Activated CD8-positive, alpha-beta memory T cell treated with anti-CD3 and anti-CD28 coated beads for 1 hour (primary cell): ENCODE measurements at regions not wholly inside any gene's neighbourhood (a gene's known extent, or its start where the extent isn't known, plus 50 kb on each side); places are given as distances from the start of the nearest gene placed in this dataset.

Source experiments
- DNase-seq, 2 donors: peaks; one replicate each; pipeline ENCODE4 v3.0.0-alpha.2; 2020; ENCODE audit warnings: low read depth in 1 of 2; ENCODE audit errors: extremely low read depth in 1 of 2

GRCh38 chr5:124399426-124399961, 346.9 kb downstream of the ZNF608 start:
- no peak for DNase-seq

GRCh38 chr5:124398460-124398859, 348.0 kb downstream of the ZNF608 start:
- DNase-seq, result no peak

- no peak for DNase-seq
Measured at GRCh38 chr5:124397317-124397716, 349.1 kb downstream of the ZNF608 start.

DNA sequence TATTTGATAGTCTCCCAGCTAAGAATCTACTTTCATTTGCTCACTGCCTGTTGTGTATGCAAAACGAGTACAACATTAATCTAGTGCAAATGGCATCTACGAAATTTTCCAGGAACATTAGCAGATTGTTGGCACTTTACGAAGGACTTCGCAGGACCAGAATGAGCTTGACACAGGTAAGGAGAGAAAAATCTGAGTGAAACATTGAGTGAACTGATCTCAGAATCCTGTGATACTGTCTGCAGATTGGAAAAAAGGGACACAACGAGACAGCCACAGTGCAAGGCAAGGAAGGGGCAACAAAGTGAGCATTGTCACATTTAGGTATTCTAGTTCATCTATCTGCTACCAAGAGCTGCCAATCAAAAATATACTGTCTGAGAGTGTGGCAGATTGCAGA, 350.5 kb downstream of the ZNF608 start:
- DNase-seq, result no peak

DNA sequence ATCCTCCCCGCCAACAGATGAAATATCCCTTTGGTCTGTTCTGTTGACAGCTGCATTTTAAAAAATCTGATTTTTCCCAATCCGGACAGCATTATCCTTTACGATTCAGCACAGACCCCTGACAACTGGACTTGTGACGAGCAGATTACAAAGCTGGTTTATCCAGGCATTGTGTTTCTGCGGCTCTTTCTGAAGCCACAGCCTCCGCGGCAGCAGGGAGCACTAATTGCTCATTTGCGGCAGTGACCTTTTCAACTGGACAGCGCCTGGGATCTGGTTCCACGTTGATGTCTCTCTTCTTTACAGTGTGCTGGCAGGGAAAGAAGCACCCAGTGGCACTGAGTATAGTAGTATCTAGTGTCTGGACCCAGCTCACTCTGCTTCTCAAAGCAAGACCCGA, 351.2 kb downstream of the ZNF608 start:
- DNase-seq, result no peak

DNA sequence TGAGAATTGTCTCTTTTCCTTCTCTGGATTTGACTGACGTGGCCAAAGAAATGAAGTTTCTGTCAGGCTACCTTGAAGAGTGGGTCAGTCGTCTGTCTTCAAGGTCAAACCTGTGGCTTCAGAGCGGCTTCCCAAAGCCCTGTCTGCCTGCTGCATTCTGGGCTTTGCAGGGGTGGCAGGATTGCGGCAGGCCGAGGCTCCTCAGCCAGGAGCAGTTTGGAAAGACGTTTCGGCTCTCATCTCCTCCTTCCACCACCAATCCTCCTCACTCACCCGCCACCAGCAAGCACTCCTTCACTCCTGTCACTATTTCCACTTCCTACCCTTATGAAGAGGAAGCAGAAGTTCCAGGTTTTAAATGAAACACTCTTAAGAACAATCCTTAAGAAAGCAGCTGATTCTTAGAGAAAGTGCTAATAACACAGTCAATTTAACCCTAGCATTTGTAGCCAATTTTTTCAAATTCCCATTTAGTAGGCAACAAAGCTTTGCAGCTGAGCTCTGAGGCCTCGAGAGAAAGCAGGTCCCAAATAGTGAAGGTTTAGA, 351.7 kb downstream of the ZNF608 start:
- DNase-seq, result no peak

DNA sequence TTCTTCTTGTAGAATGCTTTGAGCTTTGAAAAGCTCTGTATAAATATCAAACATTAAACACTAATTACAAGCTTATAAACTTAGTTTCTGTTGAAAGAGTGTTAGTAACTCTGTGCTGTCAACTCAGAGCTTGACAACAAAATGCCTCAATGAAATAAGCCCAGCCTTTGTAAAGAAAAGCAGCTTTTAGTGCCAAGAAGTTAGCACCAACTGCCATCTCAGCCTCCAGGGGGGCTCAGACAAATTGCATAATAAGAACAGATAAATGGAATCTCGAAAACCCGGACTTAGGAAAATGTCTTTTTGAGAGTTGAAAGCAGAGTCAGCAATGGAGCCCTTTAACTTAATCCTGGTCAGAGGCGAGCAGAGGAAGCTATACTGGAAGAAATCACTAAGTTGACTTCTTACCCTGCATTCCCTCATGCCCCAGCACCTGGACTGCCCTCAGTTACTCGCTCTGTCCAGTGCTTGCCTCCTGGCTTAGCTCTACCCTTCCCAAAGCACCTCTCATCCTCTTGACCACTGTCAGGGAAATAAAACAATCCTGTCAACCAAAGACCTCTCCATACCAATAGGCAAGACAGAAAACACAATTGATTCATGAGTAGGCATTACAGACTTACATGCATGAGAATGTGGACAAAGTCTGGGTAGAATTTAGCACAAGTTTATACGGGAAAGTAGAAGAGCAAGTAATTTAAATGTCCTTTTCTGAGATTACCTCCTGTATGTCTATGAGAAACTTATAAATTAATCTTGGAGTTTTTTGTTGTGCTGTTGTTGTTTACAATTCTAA, 352.7 kb downstream of the ZNF608 start:
- DNase-seq, result no peak

- no peak for DNase-seq
Measured at GRCh38 chr5:124383693-124384092, 362.7 kb downstream of the ZNF608 start.

DNA sequence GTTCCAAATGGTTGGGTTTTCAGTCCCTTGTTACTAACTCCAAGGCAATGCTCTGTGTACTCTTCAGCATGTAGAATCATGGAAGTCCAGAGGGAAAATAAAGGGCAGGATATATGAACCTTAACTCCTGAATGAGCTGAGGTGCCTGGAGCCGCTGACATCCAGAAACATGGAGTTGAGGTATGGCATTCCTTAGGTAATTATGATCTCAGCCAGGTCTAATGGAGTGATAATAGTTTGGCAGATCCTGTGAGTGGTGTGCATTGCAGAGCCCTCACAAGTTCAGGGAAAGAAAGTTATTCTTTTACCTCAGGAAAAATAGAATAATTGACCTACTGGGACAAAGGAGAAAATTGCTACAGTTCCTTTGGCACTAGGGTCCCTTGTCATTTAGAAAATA, 369.1 kb downstream of the ZNF608 start:
- DNase-seq, result no peak

- DNase-seq, result no peak
Measured at GRCh38 chr5:124373883-124374282, 372.6 kb downstream of the ZNF608 start.

GRCh38 chr5:124372457-124372856, 374.0 kb downstream of the ZNF608 start:
- DNase-seq, result no peak

GRCh38 chr5:124371111-124371706, 375.2 kb downstream of the ZNF608 start:
- DNase-seq, result no peak

GRCh38 chr5:124370601-124371000, 375.8 kb downstream of the ZNF608 start:
- no peak for DNase-seq

DNA sequence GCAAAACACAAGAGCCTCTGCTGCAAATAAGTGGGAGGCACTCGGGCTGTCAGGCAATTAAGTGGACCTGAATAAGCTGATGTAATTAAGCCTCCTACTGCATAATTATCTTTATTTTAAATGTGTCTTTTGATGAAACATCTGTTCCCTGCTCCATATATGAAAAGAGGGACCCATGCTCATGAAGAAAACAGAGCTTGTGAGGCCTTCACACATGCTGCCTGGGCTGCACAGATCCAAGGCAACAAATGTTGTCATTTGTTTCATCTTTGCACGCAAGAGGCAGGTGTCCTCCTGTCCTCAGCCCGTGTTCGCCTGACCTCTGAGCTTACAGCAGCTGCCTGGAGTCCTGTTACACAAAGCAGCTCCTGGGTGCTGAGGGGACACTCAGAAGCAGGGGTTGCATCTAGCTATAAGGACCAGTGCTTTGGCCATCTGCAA, 381.1 kb downstream of the ZNF608 start:
- DNase-seq, result no peak

DNA sequence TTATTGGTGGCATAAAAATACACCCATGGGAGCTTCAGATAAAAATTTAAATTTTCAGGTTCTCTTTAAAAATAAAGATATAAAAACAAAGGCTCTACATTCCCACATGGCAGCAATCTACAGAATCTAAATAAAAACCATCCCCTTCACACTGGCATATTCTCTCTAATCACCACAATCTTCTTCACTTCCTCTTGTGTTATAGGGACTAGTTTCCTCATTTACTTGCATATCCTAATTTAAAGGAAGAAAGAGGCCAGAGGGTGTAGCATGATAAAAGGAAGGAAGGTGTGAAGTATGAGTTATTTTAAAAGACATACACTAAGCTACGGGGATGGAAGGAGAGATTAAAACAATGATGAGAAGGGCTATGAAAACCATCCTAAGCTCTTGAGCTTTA, 390.5 kb downstream of the ZNF608 start:
- no peak for DNase-seq

DNA sequence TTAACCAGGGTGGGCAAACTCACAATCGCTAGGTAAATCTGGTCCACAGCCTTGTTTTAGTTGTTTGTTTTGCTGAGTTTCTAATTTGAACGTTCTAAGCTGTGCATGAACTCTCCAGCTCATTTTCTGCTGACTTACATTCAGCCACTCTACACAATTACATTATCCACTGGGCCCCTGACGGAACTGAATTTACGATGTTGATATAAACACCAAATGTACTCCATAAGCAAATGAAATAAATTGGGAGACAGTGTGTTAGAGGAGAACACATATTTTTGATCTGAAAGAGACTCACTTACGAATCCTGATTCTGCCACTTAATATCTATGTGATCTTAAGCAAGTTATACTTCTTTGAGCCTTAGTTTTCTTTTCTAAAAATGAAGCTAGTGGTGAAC, 393.4 kb downstream of the ZNF608 start:
- no peak for DNase-seq

- DNase-seq, result no peak
Measured at GRCh38 chr5:124352312-124352711, 394.1 kb downstream of the ZNF608 start.

- DNase-seq, result no peak
Measured at GRCh38 chr5:124349931-124350330, 396.5 kb downstream of the ZNF608 start.

DNA sequence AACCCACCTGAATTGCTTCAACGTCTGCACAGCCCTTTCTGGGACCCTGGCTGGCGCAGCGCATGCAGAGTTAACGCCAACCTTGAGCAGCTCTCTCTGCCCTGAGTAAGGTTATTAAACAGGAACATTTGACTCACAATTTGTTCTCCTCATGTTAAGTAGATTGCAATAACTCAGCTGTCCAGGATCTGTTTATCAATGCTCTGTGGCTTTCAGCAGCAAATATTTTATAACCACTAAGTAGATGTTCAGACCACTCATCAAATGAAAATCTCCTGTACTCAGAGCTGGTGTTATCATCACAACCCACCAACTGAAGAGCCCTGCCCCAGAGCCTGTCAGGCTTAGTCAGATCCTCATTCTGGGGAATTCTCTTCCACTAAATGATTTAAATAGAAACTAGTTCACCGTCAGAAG, 403.0 kb downstream of the ZNF608 start:
- no peak for DNase-seq

- no peak for DNase-seq
Measured at GRCh38 chr5:124342986-124343385, 403.5 kb downstream of the ZNF608 start.

- no peak for DNase-seq
Measured at GRCh38 chr5:124342584-124342983, 403.9 kb downstream of the ZNF608 start.

DNA sequence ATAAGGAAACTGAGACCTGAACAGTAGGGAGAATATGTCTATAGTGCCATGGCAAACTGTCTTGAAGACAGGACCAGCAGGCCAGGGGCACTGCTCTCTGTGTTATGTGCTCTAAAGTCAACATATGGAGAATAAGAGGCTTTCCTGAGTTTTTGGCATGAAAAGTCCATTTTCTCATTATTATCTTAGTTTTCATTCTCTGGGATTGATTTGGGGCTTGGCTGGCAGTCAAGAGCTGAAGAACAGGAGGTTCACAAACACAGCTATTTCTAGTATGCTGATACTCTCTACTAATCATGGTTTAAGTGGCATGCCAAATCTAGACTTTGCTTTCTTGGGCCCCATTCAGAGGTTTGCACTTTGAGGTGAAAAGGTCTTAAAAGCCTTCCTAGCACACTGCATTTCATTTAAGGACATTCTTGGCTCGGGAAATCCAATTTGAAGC, 404.4 kb downstream of the ZNF608 start:
- no peak for DNase-seq
